Ovary (tissue), 7 donors: ENCODE measurements at regions not wholly inside any gene's neighbourhood (a gene's known extent, or its start where the extent isn't known, plus 50 kb on each side); places are given as distances from the start of the nearest gene placed in this dataset.

Experiments
- DNase-seq, 5 donors: peaks; one replicate each; pipeline ENCODE4 v3.0.0-alpha.2; 2019 to 2020
- H3K27ac ChIP-seq, 2 donors: fragments of 200-600 bp; one replicate each; pipeline versions ENCODE4 v1.5.1 to v1.8.0; 2019 to 2022
- H3K27me3 ChIP-seq: fragments of 200-600 bp; one replicate; pipeline ENCODE4 v1.8.0; 2022
- H3K36me3 ChIP-seq: fragments of 200-600 bp; sonication (generic); one replicate; pipeline ENCODE4 v1.5.1; 2019
- H3K4me1 ChIP-seq: one replicate; pipeline ENCODE4 v1.8.1; 2013; ENCODE audit warnings: mild to moderate bottlenecking, moderate library complexity; ENCODE audit not compliant: insufficient read depth
- H3K4me3 ChIP-seq: fragments of 200-600 bp; sonication (generic); one replicate; pipeline ENCODE4 v1.5.1; 2017
- H3K9me3 ChIP-seq, 2 donors: fragments of 200-600 bp in 1 of 2; sonication (generic) in 1 of 2; one replicate each; pipeline versions ENCODE4 v1.5.1 to v1.8.1; 2013 to 2019; ENCODE audit warnings: mild to moderate bottlenecking in 1 of 2, moderate library complexity in 1 of 2
- EP300 ChIP-seq: sonication (generic); formaldehyde crosslinking; IDR thresholded peaks from one replicate; pipeline ENCODE4 v1.6.1; 2017; ENCODE audit warnings: antibody characterized with exemption
- POLR2A ChIP-seq: fragments of 450-650 bp; IDR thresholded peaks from one replicate; pipeline ENCODE4 v1.6.1; 2017; ENCODE audit warnings: antibody characterized with exemption, mild to moderate bottlenecking, moderate library complexity
- WGBS, 3 donors: extraction: QIAGEN DNeasy Blood & Tissue Kit in 1 of 3; methylation state at CpG; one replicate each; pipeline versions ENCODE4 v1.1.5 to v1.1.7; 2013 to 2017; 5-methylcytosine and 5-hydroxymethylcytosine counted together
- intact Hi-C, 4 donors: fragments of 100-400 bp; cut with DNase I; formaldehyde crosslinking; loops; one replicate each; pipeline versions ENCODE4 v1.11.0 to v1.15.1; 2022 to 2023
- TF ChIP-seq, protein P1 (sequence below), 3 donors: fragments of 450-650 bp in 2 of 3; fragments of 200-600 bp in 1 of 3; IDR thresholded peaks; one replicate each; pipeline versions ENCODE4 v1.5.1 to v1.8.0; 2016 to 2022; ENCODE audit warnings: antibody characterized with exemption in 3 of 3, mild to moderate bottlenecking in 1 of 3
- donor health status: DM: no; HTN: no; CAD: no; lungs with moderate emphysema.
- donor health status: DM: no; HTN: no; CAD: no.
- donor health status: Bipolar disorder and iron deficiency.
- donor health status: DM: no; HTN: no; CAD: no.
- donor health status: DM: yes; HTN: yes; CAD: no.

DNA sequence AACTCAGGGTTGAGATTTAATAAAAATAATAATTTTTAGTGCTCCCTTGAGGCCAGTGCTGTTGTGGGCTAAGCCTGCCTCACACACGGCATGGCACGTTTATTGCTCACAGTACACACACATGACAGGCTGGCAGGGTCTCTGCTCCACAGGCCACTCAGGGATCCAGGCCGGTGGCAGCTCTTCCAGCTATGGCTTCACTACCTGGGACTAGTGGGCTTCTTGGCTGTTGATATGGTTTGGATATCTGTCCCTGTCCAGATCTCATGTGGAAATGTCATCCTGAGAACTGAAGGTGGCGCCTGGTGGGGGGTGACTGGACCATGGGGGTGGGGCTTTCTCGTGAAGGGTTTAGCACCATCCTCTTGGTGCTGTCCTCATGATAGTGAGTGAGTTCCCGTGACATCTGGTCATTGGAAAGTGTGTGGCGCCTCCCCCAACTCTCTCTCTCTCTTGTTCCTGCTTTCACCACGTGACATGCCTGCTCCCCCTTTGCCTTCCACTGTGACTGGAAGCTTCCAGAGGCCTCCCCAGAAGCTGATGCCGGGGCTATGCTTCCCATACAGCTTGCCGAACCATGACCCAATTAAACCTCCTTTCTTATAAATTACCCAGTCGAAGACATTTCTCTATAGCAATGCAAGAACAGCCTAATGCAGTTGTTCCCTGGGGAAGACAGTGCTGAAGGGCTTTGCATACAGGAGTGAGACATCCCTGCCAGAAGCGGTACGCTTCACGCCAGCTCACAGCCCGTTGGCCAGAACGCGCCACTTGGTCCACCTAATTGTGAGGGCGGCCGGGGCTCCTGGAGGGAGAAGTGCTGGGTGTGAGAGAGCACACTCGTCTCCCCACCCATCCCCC is 226.9 kb upstream of the C1orf174 start:
- TF ChIP-seq, protein P1, sequence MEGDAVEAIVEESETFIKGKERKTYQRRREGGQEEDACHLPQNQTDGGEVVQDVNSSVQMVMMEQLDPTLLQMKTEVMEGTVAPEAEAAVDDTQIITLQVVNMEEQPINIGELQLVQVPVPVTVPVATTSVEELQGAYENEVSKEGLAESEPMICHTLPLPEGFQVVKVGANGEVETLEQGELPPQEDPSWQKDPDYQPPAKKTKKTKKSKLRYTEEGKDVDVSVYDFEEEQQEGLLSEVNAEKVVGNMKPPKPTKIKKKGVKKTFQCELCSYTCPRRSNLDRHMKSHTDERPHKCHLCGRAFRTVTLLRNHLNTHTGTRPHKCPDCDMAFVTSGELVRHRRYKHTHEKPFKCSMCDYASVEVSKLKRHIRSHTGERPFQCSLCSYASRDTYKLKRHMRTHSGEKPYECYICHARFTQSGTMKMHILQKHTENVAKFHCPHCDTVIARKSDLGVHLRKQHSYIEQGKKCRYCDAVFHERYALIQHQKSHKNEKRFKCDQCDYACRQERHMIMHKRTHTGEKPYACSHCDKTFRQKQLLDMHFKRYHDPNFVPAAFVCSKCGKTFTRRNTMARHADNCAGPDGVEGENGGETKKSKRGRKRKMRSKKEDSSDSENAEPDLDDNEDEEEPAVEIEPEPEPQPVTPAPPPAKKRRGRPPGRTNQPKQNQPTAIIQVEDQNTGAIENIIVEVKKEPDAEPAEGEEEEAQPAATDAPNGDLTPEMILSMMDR (IDR thresholded peaks at IDR 0.05), result no peak
- TF ChIP-seq POLR2A, result no peak
- TF ChIP-seq EP300, result no peak
- 80 to 84% (median 82%) methylated on average over 20 of the region's 20 CpGs for WGBS, 3 donors
- H3K4me1 ChIP-seq, result no peaks in the 10 kb centered on the region
- no peak for DNase-seq
- H3K27ac ChIP-seq, result no peak overlapping the region
- no peak overlapping the region for H3K4me3 ChIP-seq
- H3K9me3 ChIP-seq, result no peaks in the 10 kb centered on the region
- H3K27me3 ChIP-seq, result no peaks in the 10 kb centered on the region
- intact Hi-C loops, result no loop called here
- H3K36me3 ChIP-seq, result no peaks in the 10 kb centered on the region

DNA sequence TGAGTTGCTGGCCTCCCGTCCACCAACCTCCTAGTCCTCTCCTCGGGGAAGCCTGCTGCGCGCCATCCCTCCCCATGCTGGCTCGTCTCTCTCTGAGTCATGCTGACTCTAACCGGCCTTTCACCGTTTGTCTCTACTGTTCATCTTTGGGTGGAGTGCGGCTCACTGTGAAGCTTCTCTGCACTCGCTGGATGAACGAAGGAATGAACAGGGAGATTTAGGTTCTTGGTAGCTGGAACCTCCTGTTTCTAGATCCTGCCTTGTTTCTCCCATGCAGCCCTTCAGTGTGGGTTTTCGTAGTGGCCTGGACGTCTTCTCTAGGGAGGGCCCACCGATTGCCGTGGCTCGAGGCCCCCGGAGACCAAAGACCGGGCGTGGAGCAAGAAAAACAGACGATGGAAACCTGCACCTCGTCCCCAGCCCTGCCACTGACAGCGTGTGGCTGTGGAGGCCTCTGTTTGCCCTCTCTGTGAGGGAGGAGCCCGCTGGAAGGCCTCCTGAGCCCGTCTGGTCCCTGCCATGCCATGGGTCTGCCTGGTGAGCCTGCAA is 227.6 kb upstream of the C1orf174 start:
- no peaks in the 10 kb centered on the region for H3K4me1 ChIP-seq
- H3K9me3 ChIP-seq, result no peaks in the 10 kb centered on the region
- H3K36me3 ChIP-seq, result no peaks in the 10 kb centered on the region
- WGBS, 3 donors, result 74 to 80% (median 76%) methylated on average over 23 of the region's 23 CpGs
- no peak for DNase-seq
- H3K27me3 ChIP-seq, result no peaks in the 10 kb centered on the region
- H3K4me3 ChIP-seq, result no peak overlapping the region
- TF ChIP-seq POLR2A (no peak), EP300 (no peak)
- TF ChIP-seq, protein P1 (IDR thresholded peaks at IDR 0.05), result no peak
- no peak overlapping the region for H3K27ac ChIP-seq
- intact Hi-C loops, result no loop called here

DNA sequence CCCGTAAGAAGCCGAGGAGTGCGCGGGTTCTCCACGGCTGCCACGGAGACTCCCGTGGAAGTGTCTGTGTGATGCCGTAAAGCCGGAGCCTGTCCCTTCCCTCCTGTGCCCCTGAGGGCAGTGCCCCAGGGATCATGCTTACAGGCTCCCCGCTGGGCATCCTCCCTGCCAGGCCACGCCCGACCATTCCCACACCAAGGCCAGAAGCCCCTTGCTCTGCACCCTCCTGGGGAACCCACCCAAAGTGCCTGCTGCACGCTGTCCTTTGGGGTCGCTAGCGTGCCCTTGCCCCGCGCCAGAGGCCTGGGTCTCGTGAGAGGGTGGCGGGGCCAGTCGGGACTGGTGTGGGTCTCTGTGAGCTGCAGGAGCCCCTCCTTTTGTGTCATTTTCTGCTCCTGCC is 228.5 kb upstream of the C1orf174 start:
- DNase-seq, result no peak
- no peak overlapping the region for H3K4me3 ChIP-seq
- WGBS, 3 donors, result 89 to 93% (median 92%) methylated on average over 20 of the region's 20 CpGs

DNA sequence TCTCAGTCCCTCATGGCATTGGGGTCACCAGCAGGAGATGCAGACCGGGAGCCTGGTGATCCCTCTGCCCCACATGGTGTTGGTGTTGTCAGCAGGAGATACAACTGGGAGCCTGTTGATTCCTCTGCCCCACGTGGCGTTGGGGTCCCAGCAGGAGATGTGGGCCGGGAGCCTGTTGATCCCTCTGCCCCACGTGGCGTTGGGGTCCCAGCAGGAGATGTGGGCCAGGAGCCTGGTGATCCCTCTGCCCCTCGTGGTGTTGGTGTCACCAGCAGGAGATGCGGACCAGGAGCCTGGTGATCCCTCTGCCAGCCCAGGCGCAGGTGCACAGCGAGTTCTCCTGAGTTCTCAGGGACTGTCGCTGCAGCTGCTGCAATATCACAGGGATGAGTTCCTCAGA is 229.6 kb upstream of the C1orf174 start:
- Histone ChIP-seq H3K4me1 (no peaks in the 10 kb centered on the region), H3K36me3 (no peaks in the 10 kb centered on the region), H3K27ac (no peak overlapping the region), H3K4me3 (no peak overlapping the region), H3K9me3 (no peaks in the 10 kb centered on the region), H3K27me3 (no peaks in the 10 kb centered on the region)
- intact Hi-C loops, result no loop called here
- DNase-seq, result no peak
- 80 to 88% (median 83%) methylated on average over 11 of the region's 11 CpGs for WGBS, 3 donors
- TF ChIP-seq POLR2A (no peak), EP300 (no peak)
- TF ChIP-seq, protein P1 (IDR thresholded peaks at IDR 0.05), result no peak

More for the DNA sequence above, 228.5 kb upstream of the C1orf174 start:
- no peaks in the 10 kb centered on the region for H3K36me3 ChIP-seq
- H3K27me3 ChIP-seq, result no peaks in the 10 kb centered on the region
- no peaks in the 10 kb centered on the region for H3K4me1 ChIP-seq
- TF ChIP-seq, protein P1 (IDR thresholded peaks at IDR 0.05), result no peak
- TF ChIP-seq EP300, result no peak
- no peak for TF ChIP-seq POLR2A
- H3K9me3 ChIP-seq, result no peaks in the 10 kb centered on the region
- intact Hi-C loops, result no loop called here
- H3K27ac ChIP-seq, result no peak overlapping the region
